Lung microvascular endothelial cell (primary cell): ENCODE measurements at regions not wholly inside any gene's neighbourhood (a gene's known extent, or its start where the extent isn't known, plus 50 kb on each side); places are given as distances from the start of the nearest gene placed in this dataset.

ENCODE experiments used
- DNase-seq, 2 donors: peaks; one replicate each; pipeline versions ENCODE4 v3.0.0 to v3.0.0-alpha.2; 2010; ENCODE audit warnings: low read depth in 2 of 2

DNA sequence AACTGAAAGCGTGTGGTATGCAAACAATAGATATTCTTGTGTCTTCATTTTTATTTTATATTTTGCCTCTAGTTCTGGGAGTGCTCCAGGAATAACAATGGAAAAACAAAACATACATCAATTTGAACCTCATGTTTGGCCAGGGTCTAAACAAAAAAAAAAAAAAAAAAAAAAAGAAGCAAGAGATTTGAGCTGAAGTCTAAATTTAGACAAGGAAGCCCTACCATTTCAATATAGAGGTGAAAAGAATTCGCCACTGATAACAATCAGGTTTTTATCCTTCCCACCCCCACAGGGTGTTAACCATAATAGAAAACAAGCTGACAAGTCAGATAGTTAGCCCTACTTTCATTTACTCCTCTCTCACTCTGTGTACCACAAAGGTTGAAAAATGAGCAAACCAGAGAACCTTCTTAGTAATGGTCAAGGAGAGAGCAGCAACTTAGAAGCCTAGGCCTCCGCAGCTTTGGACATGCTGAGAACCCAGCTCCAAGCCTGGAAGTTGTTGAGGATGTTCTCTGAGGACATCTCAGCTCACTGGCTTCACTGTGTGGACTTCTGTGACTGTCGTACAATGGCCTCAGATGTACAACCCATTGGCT is 118.2 kb upstream of the HMHB1 start:
- DNase-seq, result peak in 1 of 2 donors; percentile 24

DNA sequence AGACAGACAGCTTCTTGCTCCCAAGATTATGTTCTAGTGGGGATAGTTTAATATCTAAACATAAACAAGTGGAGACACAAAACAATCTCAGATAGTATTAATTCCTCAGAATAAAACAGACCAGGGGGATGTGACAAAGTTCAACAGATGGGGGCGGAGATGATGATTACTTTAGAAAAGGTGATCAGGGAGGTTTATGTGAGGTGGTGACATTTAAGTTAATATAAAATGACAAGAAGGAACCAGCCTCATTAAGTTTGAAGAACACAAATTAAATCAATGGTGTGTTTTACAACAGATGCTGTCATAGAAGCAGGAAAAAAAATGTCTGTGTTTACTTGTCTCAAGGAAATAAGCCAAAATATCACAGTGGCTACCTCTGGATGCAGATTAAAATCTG is 119.6 kb upstream of the HMHB1 start:
- no peak for DNase-seq

DNA sequence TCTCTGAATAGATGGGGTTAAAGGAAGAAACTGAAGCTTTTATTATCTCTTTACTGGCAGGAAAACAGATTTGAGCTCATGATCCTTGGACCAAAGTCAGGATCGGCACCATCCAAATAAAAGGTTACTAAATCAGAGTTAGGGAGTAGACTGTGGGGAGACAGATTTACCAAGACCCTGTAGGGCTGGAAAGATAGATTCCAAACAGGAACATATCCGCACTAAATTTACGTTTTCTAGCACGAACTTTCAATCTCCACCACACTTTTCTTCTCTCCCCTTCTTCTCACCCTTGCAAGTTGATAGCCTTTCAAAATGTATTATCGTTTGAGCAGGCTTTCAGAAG is 120.0 kb upstream of the HMHB1 start:
- DNase-seq, result no peak

DNA sequence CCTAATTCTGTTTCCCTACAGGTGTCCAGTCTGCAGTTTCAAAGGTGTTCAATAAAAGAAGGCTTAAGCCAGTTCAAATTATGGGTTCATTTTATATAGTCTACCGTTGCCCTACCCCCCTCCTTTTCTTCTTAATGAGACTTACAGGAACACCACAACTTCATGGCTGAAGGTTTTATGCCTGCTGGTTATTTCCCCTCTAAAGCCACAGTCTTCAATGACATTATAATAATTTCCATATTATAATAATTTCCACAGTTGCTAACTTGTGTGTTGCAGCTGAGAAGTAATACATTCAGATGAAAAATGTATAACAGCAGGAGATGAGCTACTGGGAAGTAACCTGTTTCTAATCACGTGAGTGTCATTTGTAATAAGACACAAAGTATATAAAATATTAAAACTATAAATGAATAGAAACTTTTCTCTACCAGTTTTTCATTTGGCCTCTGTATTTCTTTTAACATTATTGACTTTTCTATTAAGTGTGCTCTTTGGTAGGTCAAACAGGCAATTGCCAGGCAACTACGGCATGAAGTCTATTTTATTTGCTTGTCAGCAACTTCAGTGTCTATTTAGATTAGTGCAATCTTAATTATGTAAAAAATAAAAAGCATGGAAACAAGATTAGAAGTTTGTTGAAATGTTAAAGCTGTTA is 120.5 kb upstream of the HMHB1 start:
- no peak for DNase-seq

DNA sequence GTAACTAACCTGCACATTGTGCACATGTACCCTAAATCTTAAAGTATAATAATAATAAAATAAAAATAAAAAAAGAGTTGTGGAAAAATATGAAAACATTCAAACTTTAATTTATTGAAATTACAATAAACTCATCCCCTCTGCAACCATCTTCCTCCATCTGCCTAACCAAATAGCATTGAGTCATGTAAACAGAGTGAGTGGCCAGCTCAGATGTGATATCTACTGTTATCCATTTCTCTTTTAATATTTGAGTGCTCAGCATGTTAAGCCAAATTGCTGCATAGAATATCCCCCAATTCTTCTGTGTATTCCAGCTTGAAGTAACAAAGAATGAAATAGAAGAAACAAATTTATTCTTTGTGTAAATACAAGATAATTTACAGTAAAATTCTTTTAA is 124.4 kb upstream of the HMHB1 start:
- no peak for DNase-seq

DNA sequence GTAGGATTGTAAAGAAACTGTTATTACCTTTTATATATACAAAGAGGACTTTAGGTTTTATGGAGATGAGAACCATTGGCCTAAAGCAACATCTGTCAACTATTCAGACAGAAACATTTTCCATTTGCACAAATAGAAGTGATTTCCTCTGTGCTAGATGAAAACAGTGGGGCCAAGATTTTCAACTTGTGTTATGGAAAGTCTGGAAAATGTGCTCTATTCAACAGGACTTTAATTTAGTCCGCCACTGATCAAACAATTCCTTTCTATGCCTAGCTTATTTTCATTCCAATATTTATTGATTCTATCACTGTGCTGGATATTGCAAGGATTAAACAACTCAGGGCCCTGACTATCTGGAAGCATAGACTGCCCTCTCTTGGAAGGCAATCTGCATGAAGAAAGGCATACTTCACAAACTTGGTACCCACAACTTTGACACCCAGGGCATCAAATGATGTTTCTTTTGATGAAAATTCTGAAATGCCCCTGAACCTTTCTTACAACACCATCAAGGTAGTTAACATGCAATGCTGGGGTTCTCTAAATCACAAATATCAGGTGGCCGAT is 126.6 kb upstream of the HMHB1 start:
- peak in 1 of 2 donors; percentile 35 for DNase-seq

DNA sequence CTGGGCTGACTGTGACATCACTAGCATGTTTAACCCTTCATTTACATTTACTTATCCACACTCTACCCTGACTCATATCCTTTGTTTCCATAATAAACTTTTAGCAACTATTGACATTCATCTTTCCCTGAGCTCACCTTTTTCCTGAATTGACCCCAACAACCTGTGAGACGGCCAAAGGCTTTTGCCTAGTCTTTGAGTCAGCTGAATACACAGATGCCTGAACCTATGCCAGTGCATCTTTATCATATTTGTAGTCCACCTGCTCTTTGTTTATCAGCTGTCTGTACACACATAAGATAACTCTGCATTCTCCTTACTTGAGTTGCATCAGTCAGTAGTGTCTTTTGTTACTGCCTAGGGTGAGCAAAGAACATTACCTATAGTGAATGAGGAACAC is 128.5 kb upstream of the HMHB1 start:
- no peak for DNase-seq

DNA sequence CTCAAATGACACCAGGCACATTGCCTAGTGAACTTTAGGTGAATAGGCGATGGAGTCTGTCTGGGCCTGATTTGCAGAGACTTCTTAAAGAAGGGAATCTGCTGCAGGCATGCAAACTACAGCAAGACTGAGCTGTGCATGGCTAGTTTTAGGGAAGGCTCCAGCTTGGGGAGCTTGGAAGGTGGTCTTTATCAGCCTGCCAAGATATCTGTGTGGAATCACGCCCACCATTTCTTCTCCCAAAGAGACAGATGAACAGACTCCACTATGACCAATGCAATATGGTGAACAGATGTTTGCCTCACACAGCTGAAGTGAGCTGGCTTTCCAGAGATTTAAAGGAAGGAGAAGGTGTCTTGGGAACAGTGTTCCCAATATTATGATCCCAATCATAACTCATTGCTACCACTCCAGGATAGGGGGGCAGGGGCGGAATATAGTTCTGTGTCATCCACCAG is 129.0 kb upstream of the HMHB1 start:
- DNase-seq, result no peak

DNA sequence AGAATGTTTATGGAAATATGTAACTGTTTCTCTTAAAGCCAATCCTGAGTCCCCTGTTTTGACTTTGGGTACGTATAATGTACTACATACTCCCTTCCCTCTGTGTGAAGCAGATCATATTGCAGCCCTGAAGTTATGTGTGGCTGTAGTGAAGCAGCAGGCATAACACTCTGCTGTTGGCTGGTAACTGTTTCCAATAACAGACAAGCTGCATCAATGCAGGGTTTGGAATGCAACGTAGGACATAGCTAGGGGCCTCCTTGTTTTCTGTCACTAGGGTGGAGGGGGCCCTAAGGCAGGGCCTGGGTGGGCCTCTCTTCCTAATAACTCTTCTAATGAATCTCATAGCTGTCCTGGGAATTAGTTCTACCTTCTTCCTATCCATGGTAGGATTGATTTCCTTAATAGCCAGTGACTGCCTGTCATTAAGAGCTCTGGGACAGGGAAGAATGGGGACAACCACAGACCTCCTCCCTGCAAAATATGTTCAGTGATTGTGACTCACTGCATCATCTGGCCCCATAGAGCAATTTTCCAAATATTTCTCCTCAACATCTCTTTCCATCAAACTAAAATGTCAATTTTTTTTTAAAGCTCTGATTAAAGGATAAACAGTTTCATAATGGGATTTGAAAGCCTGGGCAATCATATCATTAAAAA is 129.6 kb upstream of the HMHB1 start:
- DNase-seq, result no peak

DNA sequence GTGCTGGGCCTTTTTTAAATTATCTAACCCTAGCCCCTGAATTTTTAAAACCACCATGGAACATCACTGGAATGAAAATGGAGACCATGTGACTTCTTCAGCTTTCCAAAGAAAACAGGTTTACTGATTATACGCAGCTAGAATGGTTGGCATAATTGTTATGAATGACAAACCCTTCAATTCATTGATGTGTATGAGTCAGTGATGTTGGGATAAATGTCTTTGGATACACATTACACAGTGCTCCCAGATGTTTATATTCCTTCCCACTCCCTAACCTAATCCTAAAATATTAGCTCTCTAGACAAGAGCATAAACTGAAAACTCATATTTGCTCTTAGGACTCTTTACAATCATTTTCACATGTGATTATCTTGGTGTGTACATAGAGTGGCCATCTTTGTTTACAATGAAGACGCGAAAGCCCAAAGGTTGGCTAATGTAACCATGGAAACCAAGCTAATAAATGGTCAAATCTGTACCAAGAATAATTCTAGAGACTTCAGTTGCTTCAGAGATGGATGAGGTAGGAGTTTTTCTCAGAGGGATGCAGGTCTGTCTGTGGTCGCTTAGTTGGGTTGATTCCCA is 131.2 kb upstream of the HMHB1 start:
- no peak for DNase-seq

DNA sequence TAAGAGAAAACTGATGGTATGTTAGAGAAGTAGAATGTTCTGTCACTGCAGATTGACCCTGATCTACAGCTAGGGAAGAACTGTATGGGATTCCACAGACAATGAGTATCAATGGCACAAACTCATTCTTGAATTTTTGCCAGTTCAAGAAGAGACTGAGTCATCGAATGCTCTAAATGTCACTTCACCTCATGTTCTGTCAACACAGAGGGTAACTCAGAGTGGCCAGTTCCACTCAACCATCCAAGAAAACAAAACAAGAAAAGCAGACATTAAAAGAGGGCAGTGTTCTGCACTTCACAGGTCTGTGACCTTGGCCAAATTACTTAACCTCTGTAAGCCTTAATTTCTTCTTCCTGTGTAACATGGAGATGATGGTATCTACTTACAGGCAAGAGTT is 132.2 kb upstream of the HMHB1 start:
- no peak for DNase-seq

DNA sequence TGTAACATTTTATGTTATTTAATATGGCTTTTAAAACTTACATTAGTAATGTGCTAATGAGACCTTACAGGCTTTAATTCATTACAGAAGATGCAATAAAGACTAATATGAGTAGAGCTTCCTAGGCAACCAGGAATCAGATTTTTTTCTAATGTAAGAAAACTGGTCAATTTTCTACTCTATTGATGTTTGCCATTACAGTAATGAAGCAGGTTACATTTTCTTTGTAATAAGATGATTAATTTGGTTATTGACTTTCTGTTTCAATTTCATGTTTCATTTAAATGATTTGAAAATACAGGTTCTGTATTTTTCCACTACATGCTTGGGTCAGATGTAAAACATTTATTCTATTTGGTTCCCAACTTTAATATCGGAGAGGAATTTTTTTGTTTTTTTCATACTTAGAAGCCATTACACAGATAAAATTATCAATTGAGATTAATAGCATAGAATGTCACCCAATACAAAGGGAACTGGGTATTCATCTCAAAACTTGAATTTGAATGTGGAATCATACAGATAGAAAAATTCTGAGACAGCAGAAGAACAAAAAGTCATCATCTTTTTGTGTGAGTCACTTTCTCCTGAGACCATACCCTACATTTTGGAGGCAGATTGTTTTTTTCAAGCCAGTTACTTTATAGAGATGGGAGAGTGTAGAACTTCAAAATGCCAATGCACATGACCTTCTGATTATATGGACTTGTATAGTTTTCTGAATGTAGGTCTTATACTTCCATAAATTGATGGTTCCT is 133.6 kb upstream of the HMHB1 start:
- DNase-seq, result no peak

DNA sequence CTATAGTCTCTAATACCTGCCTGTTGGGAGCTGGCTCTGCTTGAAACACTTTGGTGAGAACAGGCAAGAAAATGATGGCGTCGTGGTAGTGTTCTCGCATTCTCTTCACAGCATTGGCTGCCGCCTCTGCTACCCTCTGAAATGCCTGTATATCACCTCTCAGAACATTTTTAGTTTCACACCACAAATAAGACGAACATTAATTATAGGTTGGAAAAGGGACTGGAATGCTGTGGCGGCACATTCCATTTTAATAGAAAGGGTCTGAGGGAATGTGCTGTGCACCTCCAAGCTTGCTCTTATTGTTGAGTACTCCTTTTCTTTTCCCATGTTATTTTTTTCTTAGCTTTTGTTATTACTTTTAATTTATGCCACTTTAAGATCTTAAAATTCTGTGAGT is 134.6 kb upstream of the HMHB1 start:
- no peak for DNase-seq

DNA sequence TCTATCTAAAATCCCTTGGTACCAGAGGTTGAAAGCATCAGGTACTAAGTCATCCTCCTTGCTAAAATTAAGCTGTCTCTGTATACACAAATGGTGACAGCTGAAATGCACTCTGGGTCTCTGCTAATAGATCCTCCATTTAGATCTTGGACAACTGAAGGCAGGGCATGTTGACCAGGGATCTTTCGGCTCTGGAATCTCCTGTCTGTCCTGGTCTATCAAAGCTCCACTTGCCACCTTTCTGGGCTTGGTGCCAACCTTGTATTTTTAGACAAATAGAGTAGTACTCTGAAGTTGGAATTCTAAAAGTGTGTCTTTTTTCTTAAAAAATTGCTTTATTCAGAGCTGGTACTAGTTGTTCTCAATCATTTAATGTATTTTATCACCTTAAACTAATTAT is 135.2 kb upstream of the HMHB1 start:
- DNase-seq, result peak in 1 of 2 donors; percentile 16

DNA sequence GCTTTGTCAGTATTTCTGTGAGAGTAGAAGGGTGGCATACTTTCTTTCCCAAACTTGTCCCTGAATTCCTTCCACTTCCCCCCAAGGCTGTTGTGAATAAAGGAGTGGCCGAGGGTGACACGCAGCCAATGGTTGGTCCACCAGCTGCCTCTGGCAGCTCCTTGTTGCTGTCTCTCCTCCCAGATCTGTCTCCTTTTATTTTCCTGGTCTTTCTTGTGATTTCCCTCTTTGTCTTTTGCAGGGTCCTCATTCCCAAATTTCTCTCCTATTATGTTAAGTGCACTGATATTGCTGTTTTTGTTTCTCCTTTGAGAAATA is 137.5 kb upstream of the HMHB1 start:
- DNase-seq, result no peak

DNA sequence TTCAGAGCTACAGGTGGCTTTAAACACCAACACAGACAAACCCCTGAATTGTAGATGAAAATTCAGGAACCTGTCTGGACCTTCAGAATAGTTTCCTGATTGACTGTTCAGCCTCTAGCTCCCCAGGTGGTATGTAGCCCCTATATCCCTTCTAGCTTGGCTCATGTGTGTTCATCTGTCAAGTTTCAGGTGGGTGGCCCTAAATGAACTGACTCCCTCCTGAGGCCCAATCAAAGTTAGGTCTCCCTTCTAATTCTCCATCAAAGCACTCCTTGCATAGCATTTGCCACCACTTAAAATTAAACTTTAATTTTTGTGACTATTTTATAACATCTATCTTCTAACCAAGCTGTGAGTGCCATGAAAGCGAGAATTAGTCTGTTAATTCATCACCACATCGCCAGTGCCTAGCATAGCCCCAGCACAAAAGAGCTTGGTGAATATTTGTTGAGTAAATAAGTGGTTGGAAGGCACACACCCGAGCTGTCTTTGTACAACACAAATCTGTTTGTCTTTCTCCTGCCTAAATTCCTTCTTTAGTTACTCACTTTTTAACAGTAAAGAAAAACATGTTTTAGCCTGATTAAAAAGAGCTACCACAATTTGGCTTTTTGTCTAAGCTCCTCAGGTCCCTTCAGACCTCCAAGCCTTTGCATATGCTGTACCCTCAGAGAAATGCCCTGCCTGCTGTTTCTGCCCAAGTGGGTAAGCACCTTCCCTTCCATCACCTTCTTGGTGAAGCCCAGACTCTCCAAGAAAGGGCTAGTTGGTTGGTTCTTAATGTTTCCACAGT is 138.1 kb upstream of the HMHB1 start:
- no peak for DNase-seq

DNA sequence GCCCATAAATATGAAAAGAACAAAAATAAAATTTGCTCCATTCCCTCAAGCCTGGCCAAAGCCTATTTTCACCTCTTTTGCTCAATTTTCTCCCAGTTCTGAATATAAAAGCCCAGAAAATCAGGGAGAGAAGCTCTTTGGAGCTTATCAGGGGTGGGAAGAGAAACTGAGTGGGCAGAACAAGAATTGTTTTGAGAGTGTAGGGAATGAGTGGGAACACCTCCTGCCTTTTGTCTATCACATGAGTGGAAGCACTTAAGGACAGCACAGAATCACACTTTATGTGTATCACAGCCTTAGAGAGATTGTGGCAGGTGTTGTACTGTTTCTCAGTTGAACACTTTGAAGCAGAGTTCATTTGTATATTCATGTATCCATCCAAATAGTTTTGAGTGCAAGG is 139.2 kb upstream of the HMHB1 start:
- DNase-seq, result no peak

DNA sequence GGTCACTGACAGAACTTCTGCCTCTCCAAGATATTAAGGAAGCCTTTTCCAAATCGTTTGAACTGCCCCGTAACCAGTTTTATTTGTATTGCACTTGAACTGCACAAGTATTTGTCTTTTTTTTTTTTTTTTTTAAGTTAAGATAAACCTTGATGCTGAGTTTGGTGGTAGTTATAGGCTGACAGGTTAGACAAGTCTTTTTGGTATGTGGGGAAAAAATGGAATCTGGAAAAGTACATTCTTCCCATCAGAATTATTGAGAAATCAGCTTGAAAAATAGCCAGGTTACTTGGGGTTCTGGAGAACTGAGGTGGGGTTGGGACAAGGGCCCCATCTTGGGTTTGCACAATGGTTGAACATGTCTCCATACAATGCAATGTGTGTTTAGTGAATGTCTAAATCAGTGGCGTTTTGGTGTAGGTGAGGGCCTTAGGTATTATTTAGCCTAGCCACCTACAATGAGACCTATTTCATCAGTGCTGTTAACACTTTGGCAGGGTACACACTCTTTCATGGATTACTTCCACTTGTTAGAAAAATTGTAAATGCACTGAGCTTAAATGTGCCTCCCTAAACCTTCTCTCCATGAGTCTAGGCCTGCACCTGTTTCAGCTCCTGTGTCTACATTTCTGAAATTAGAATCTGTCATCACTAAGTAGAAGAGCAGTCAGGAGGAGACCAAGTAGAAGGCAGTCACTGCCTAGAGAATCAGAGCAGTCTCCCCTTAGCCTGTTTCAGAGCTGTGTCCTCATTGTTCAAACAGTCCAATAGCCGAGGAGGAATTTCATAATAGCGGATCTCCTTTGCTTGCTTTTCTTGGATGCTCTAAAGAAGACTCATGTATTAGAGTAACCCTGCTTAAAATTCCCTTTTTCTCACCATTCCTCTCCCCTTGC is 140.0 kb upstream of the HMHB1 start:
- DNase-seq, result no peak

DNA sequence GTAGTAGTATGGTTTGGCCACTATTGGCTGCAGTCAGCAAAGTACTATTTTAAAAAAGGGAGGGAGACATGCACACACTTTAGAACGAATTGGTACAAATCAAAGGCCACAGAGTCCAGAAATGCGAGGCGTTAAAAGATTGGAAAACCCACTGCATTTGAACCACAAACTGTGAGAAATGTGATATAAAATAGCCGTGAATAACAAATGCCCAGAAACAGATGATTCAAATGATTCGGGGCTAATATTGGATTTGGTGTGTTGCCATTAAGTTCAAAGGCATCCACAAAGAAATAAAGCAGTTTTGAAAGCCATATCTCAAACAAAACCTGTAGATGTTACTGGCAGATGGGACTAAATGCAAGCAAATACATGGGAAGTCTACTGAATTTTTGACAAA is 140.9 kb upstream of the HMHB1 start:
- no peak for DNase-seq

DNA sequence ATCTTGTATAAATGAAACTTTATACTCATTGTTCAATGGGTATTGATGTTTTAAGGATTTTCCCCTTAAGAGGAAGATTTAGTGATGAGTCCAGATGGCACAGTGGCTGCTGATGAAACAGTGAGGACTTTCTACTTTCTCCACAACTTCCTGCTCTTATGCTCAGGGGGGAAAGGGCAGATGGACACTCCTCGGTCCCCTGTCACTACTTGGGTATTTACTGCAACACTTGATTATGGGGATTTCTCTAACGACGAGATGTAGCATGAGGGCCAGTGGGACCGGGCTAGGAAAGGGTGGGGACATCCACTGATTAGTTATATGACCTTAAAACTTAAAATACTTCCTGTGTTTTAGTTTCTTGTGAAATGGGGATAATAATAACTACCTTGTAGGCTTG is 146.1 kb upstream of the HMHB1 start:
- no peak for DNase-seq
